Left ventricle myocardium superior (tissue), 1 donor: ENCODE measurements at regions not wholly inside any gene's neighbourhood (a gene's known extent, or its start where the extent isn't known, plus 50 kb on each side); places are given as distances from the start of the nearest gene placed in this dataset.
A peak's percentile ranks its signal among the peaks of the same experiment; 100 is the strongest.
"Not testable (repeated sequence)": the region's sequence is repeated elsewhere in the genome, so short reads cannot be mapped to it uniquely, and the experiment has no call there.

Source experiments
- ATAC-seq: fragments of 200-7000 bp; cut with Tn5 transposase; one replicate; pipeline ENCODE4 v1.9.1; 2020; ENCODE audit warnings: mild to moderate bottlenecking, moderate library complexity
- DNase-seq: peaks from one replicate; pipeline ENCODE4 v3.0.0-alpha.2; 2020
- intact Hi-C: fragments of 100-400 bp; cut with micrococcal nuclease; formaldehyde crosslinking; loops from one replicate; pipeline ENCODE4 v1.11.0; 2022
- donor health status: DM: no; HTN: yes; CAD: no; lungs with severe emphysema.

DNA sequence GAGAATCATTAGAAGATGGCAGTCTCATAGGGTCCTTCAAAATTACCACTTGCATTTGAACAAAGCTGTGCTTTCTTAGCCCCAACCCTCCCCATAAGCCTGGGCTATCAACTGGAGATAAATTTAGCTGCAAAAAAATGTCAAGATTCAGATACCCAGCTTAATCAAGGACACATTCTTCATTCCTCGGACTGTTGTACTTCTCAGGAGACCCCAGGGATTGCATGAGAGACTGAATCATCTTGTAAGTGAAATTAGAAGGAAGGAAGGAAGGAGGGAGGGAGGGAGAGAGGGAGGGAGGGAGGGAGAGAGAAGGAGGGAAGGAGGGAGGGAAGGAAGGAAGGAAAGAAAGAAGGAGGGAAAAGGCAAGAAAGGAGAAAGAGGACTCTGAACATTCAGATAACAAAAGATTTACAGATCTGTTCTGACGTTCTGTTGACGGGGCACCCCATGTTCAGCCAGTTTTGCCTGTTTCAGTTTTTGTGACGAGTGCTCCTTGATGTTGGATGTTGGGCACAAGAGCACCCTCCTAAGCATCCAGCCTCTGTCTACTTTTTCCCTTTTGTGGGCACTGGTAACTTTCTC, 498.7 kb downstream of the PREX1 start:
- no peak for ATAC-seq
- intact Hi-C loops, result no loop called here
- no peak for DNase-seq

DNA sequence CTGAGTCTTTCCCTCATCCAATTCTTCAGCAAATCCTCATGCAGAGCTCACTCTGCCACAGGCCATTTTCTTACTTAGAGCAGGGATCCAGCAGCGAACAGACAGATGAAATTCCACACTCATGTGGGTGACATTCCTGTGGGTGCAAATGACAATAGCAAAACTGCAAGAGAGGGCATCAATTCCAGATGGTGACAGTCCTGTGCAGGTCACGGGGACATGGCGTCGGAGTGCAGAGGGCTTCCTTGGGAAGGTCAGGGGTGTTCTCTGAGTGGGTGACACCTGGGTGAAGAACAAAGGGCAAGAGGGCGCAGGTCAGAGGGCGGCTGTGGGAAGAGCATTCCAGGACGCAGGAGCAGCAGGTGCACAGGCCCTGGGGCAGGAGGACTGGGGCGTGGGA, 500.0 kb downstream of the PREX1 start:
- intact Hi-C loops, DNase-seq, ATAC-seq: not testable (repeated sequence)

- intact Hi-C loops, result no loop called here
- ATAC-seq (peak; percentile 83), DNase-seq (peak; percentile 41)
Observed at GRCh38 chr20:48326868-48327267, 500.9 kb downstream of the PREX1 start.

GRCh38 chr20:48326434-48326691, 501.4 kb downstream of the PREX1 start:
- intact Hi-C loops, result no loop called here
- DNase-seq (no peak), ATAC-seq (no peak)

GRCh38 chr20:48325656-48326433, 502.0 kb downstream of the PREX1 start:
- intact Hi-C loops, result no loop called here
- ATAC-seq (no peak), DNase-seq (no peak)

GRCh38 chr20:48324744-48325143, 503.1 kb downstream of the PREX1 start:
- no peak for DNase-seq
- no peak for ATAC-seq
- intact Hi-C loops, result no loop called here

- DNase-seq (no peak), ATAC-seq (no peak)
- intact Hi-C loops, result no loop called here
Observed at GRCh38 chr20:48321271-48321670, 506.5 kb downstream of the PREX1 start.

DNA sequence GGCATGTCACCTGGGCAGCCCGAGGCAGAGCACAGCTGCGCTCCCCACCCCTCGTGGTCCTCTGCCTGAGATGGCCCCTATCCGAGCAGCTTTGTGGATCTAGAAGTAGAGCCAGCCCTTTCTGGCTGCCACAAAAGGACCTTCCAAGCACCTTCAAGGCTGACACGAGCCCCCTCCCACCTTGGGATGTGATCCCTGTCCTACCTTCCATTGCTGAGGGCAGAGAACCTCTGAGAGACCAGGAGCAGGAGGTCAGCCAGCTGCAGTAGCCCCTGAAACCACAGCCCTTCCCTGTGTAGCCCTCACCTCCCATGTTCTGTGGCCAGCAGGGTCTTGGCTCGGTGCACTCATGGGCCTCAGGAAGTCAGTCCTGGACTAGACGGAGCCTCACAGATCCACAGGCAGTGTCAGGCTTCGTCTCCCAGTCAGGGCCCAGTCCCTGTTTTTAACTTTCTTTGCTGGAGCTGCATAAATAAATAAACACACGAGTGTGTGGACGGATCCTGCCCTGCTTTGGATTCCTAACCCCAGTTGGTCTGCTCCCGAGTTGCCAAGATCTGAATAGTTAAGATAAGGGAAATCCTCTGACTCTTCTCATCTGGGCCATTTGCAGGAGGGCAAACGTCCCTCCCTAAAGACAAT, 507.7 kb downstream of the PREX1 start:
- DNase-seq (no peak), ATAC-seq (no peak)
- intact Hi-C loops, result no loop called here

- intact Hi-C loops, result no loop called here
- ATAC-seq (no peak), DNase-seq (no peak)
Observed at GRCh38 chr20:48317578-48317977, 510.2 kb downstream of the PREX1 start.

GRCh38 chr20:48314925-48315592, 512.7 kb downstream of the PREX1 start:
- DNase-seq (no peak), ATAC-seq (no peak)
- intact Hi-C loops, result no loop called here

GRCh38 chr20:48313324-48313723, 514.5 kb downstream of the PREX1 start:
- no peak for DNase-seq
- intact Hi-C loops, result no loop called here
- no peak for ATAC-seq

GRCh38 chr20:48311956-48312355, 515.8 kb downstream of the PREX1 start:
- ATAC-seq (no peak), DNase-seq (no peak)
- intact Hi-C loops, result no loop called here

- ATAC-seq, result peak; percentile 50
- peak; percentile 38 for DNase-seq
- intact Hi-C loops, result no loop called here
Observed at GRCh38 chr20:48310305-48310704, 517.5 kb downstream of the PREX1 start.

GRCh38 chr20:48309293-48309692, 518.5 kb downstream of the PREX1 start:
- intact Hi-C loops, result no loop called here
- ATAC-seq, result no peak
- DNase-seq, result no peak

GRCh38 chr20:48308882-48309281, 518.9 kb downstream of the PREX1 start:
- intact Hi-C loops, result no loop called here
- DNase-seq (no peak), ATAC-seq (no peak)

DNA sequence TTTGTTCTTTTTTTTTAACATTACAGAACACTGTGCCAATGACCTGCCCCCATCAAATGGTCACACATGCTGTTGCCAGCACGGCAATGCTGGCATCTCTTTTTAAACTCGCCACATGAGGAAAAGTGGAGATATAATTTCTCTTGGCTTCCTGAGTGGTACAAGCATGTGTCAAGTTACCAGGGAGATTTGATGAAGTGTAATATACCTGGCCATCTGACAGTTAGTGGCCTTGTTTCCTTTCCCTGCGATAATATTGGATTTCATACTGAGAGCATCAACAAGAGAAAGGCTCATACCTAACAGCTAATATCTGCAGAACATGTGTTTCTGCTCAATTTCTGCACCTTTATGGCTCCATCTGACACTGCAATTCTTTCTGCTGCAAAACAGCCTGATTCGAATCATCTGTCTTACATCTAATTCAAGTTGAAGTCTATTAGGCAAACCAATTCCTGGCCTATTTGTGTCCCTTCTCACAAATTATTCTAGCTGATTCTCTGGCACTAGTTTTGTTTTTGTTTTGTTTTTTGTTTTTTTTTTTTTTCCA, 519.5 kb downstream of the PREX1 start:
- intact Hi-C loops, result no loop called here
- DNase-seq (no peak), ATAC-seq (no peak)

GRCh38 chr20:48307277-48307676, 520.5 kb downstream of the PREX1 start:
- no peak for ATAC-seq
- intact Hi-C loops, result no loop called here
- no peak for DNase-seq

DNA sequence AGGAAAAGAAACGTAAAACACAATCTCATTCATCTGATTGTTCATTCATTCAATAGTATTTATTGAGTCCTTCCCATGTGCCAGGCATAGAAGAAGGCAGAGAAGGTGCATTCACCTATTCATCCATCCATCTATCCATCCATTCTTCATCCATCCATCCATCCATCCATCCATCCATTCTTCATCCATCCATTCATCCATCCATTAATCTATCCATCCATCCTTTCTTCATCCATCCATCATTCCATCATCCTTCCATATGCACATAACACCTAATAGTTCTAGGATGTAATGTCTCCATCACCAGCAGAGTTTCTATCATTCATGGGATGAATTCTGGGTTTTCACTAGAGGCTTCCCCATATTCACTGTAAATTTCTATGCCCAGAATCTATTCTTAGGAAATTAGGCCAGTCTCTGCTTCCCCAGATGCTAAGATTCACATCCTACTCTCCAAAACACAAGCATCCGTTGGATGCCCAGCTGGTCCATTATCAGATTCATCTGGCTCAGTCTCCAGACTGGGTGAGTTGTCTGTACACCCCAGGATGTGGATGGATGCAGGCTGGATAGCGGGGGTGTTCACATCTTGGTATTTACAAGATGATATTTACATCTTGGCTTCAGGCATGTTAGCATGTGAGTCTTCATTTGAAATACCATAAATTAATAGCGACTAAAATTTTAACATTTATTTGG, 517.7 kb upstream of the SULF2 start:
- ATAC-seq (no peak), DNase-seq (no peak)
- intact Hi-C loops, result no loop called here

- intact Hi-C loops, result no loop called here
- ATAC-seq, result no peak
- no peak for DNase-seq
Observed at GRCh38 chr20:48302149-48302548, 516.9 kb upstream of the SULF2 start.

DNA sequence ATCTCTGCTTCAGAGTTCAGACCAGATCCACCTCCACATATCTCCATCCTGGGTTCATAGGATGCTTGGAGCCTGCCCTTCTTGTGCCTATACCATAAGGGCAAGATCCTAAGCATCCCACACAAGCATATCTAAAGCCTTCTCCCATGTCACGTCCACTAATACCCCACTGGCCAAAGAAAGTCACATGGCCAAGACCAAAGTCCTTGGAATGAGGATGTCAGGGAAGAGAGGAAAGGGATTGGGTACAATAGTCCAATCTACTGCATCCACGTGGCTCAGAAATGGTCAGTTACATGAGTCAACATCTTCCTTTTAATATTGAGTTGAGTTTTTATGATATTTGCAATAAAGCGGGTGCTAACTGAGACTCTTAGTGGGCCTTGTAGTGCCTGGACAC, 515.9 kb upstream of the SULF2 start:
- intact Hi-C loops, result no loop called here
- no peak for DNase-seq
- ATAC-seq, result no peak
